Smooth muscle cell (in vitro differentiated cells): ENCODE measurements at regions not wholly inside any gene's neighbourhood (a gene's known extent, or its start where the extent isn't known, plus 50 kb on each side); places are given as distances from the start of the nearest gene placed in this dataset.

ENCODE experiments used
- DNase-seq: peaks from one replicate; lab custom pipeline; 2025; ENCODE audit not compliant: unreplicated experiment; lab: John Stamatoyannopoulos, UW
- H2AFZ ChIP-seq: fragments of 200-600 bp; sonication (generic); 2 replicates; pipeline ENCODE4 v1.6.0; 2016; ENCODE audit warnings: antibody characterized with exemption, low read depth, mild to moderate bottlenecking
- H3F3A ChIP-seq: fragments of 200-600 bp; sonication (generic); 2 replicates; pipeline ENCODE4 v1.6.0; 2017; ENCODE audit warnings: antibody characterized with exemption, low read depth
- H3K27ac ChIP-seq: fragments of 200-600 bp; sonication (generic); 2 replicates; pipeline ENCODE4 v1.5.1; 2016; ENCODE audit warnings: low read depth, mild to moderate bottlenecking
- H3K27me3 ChIP-seq: fragments of 200-600 bp; sonication (generic); 2 replicates; pipeline ENCODE4 v1.6.1; 2016; ENCODE audit warnings: low read depth, mild to moderate bottlenecking
- H3K36me3 ChIP-seq: fragments of 200-600 bp; sonication (generic); 2 replicates; pipeline ENCODE4 v1.5.1; 2016; ENCODE audit warnings: low read depth
- H3K4me1 ChIP-seq: fragments of 200-600 bp; sonication (generic); 2 replicates; pipeline ENCODE4 v1.5.1; 2016; ENCODE audit warnings: low read depth
- H3K4me2 ChIP-seq: fragments of 200-600 bp; sonication (generic); 2 replicates; pipeline ENCODE4 v1.6.0; 2016; ENCODE audit warnings: mild to moderate bottlenecking
- H3K4me3 ChIP-seq: fragments of 200-600 bp; sonication (generic); 2 replicates; pipeline ENCODE4 v1.5.1; 2016; ENCODE audit warnings: mild to moderate bottlenecking
- H3K79me2 ChIP-seq: fragments of 200-600 bp; sonication (generic); 2 replicates; pipeline ENCODE4 v1.6.0; 2016; ENCODE audit warnings: low read depth, mild to moderate bottlenecking
- H3K9ac ChIP-seq: fragments of 200-600 bp; sonication (generic); 2 replicates; pipeline ENCODE4 v1.6.0; 2016; ENCODE audit warnings: low read depth
- H3K9me3 ChIP-seq: fragments of 200-600 bp; sonication (generic); replicated peaks from 2 replicates; pipeline ENCODE4 v1.5.1; 2016; ENCODE audit warnings: low read depth
- H4K20me1 ChIP-seq: fragments of 200-600 bp; sonication (generic); 2 replicates; pipeline ENCODE4 v1.6.0; 2016; ENCODE audit warnings: low read depth
- CTCF ChIP-seq: fragments of 200-600 bp; sonication (generic); IDR thresholded peaks from 2 replicates; pipeline ENCODE4 v1.5.1; 2017; ENCODE audit warnings: borderline replicate concordance, mild to moderate bottlenecking, antibody characterized with exemption; ENCODE audit not compliant: insufficient read depth, poor library complexity, severe bottlenecking
- WGBS: methylation state at CpG from one replicate; pipeline ENCODE4 v1.1.7; 2016; ENCODE audit warnings: low lambda C conversion rate; 5-methylcytosine and 5-hydroxymethylcytosine counted together

DNA sequence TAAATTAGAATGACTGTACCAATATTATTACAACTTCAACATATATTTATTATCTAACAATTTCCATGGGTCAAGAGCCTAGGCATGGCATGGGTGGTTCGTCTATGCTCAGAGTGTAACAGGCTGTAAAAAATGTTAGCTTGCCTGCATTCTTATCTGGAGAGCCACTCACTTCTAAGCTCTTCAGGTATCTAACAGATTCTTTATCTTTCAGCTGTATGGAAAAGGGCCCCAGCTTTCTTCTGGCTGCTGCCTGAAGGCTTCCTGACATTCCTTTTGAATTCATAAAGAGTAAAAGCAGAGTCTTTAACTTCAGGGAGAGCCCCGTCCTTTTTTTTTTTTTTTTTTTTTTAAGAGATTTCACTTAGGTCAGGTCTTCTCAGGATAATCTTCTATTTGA lies 648.8 kb downstream of the NXPH1 start:
- no peak overlapping the region for H3K4me2 ChIP-seq
- no peaks in the 10 kb centered on the region for H4K20me1 ChIP-seq
- H3K27ac ChIP-seq: no peak overlapping the region
- no peaks in the 10 kb centered on the region for H3K79me2 ChIP-seq
- no peaks in the 10 kb centered on the region for H3K27me3 ChIP-seq
- peaks cover 5% of the 10 kb centered on the region for H3K9me3 ChIP-seq
- H3K4me1 ChIP-seq: no peaks in the 10 kb centered on the region
- no peak overlapping the region for H3K4me3 ChIP-seq
- no peaks in the 10 kb centered on the region for H3F3A ChIP-seq
- H3K9ac ChIP-seq: no peak overlapping the region
- DNase-seq: no peak
- H2AFZ ChIP-seq: no peak overlapping the region
- no peak for TF ChIP-seq CTCF
- H3K36me3 ChIP-seq: no peaks in the 10 kb centered on the region
- 17% methylated on average over 2 of the region's 2 CpGs for WGBS

- 84% methylated on average over 5 of the region's 5 CpGs for WGBS
- Histone ChIP-seq H2AFZ (no peak overlapping the region), H4K20me1 (no peaks in the 10 kb centered on the region), H3K4me2 (no peak overlapping the region), H3K36me3 (no peaks in the 10 kb centered on the region), H3K9me3 (peaks cover 5% of the 10 kb centered on the region), H3K9ac (no peak overlapping the region), H3K4me1 (no peaks in the 10 kb centered on the region), H3K79me2 (no peaks in the 10 kb centered on the region), H3K27me3 (no peaks in the 10 kb centered on the region), H3K4me3 (no peak overlapping the region), H3K27ac (no peak overlapping the region), H3F3A (no peaks in the 10 kb centered on the region)
- TF ChIP-seq CTCF: no peak
- DNase-seq: no peak
Measured at GRCh38 chr7:9083837-9084236, 650.4 kb downstream of the NXPH1 start.

- H3K9ac ChIP-seq: no peak overlapping the region
- H3K27me3 ChIP-seq: no peaks in the 10 kb centered on the region
- DNase-seq: no peak
- H3K4me2 ChIP-seq: no peak overlapping the region
- H4K20me1 ChIP-seq: no peaks in the 10 kb centered on the region
- no peak overlapping the region for H3K27ac ChIP-seq
- 100% methylated on average over 3 of the region's 3 CpGs for WGBS
- no peak overlapping the region for H3K4me3 ChIP-seq
- no peaks in the 10 kb centered on the region for H3K4me1 ChIP-seq
- no peak for TF ChIP-seq CTCF
- H3K79me2 ChIP-seq: no peaks in the 10 kb centered on the region
- no peaks in the 10 kb centered on the region for H3K9me3 ChIP-seq
- no peak overlapping the region for H2AFZ ChIP-seq
- no peaks in the 10 kb centered on the region for H3F3A ChIP-seq
- no peaks in the 10 kb centered on the region for H3K36me3 ChIP-seq
Measured at GRCh38 chr7:9091282-9091681, 657.9 kb downstream of the NXPH1 start.

GRCh38 chr7:9097565-9098060 lies 664.2 kb downstream of the NXPH1 start:
- WGBS: 47% methylated on average over 2 of the region's 2 CpGs
- Histone ChIP-seq H2AFZ (peak overlapping the region; percentile 1), H3K9me3 (peaks cover 8% of the 10 kb centered on the region), H3K4me2 (peak overlapping the region; percentile 40), H4K20me1 (no peaks in the 10 kb centered on the region), H3K36me3 (peaks cover 3% of the 10 kb centered on the region), H3K27ac (peak overlapping the region; percentile 37), H3K4me3 (no peak overlapping the region), H3K9ac (no peak overlapping the region), H3K27me3 (no peaks in the 10 kb centered on the region), H3K79me2 (no peaks in the 10 kb centered on the region), H3F3A (no peaks in the 10 kb centered on the region), H3K4me1 (no peaks in the 10 kb centered on the region)
- no peak for DNase-seq
- TF ChIP-seq CTCF: no peak
